Caco-2 (cell line): ENCODE measurements at regions not wholly inside any gene's neighbourhood (a gene's known extent, or its start where the extent isn't known, plus 50 kb on each side); places are given as distances from the start of the nearest gene placed in this dataset.

ENCODE experiments used
- BruUV-seq: library from RNA; stranded (reverse); fragments of 400-500 nt; replicated peaks from 2 replicates; lab custom pipeline; 2021; lab: Mats Ljungman, UMichigan
- CTCF ChIA-PET: fragments of 300-600 bp; sonication (Branson Sonifier 250); formaldehyde crosslinking; loops from one replicate; lab custom pipeline; 2022; ENCODE audit warnings: antibody characterized with exemption; lab: Charles Lee
- POLR2A ChIA-PET: fragments of 300-600 bp; sonication (Branson Sonifier 250); formaldehyde crosslinking; loops from one replicate; lab custom pipeline; 2022; ENCODE audit warnings: antibody characterized with exemption; lab: Charles Lee
- DNase-seq, 2 experiments: peaks; one replicate each; pipeline versions ENCODE4 v3.0.0 to v3.0.0-alpha.2; 2020 to 2022
- H3K27me3 ChIP-seq: replicated peaks from 2 replicates; pipeline ENCODE4 v1.6.0; 2011; ENCODE audit warnings: low read length; ENCODE audit not compliant: control insufficient read depth, insufficient read depth
- H3K36me3 ChIP-seq: 2 replicates; pipeline ENCODE4 v1.5.1; 2011; ENCODE audit warnings: low read length; ENCODE audit not compliant: control insufficient read depth, insufficient read depth
- H3K4me1 ChIP-seq: fragments of 250-450 bp; sonication (Bioruptor Pico); 2 replicates; pipeline ENCODE4 v1.5.1; 2020; ENCODE audit warnings: mild to moderate bottlenecking
- H3K4me3 ChIP-seq: 2 replicates; pipeline ENCODE4 v1.5.1; 2011; ENCODE audit warnings: low read depth, mild to moderate bottlenecking, control low read depth, low read length
- H3K9me3 ChIP-seq: fragments of 250-450 bp; sonication (Bioruptor Pico); 2 replicates; pipeline ENCODE4 v1.5.1; 2020; ENCODE audit warnings: mild to moderate bottlenecking, moderate library complexity
- H3K27ac Mint-ChIP-seq: one replicate; pipeline ENCODE4 v1.8.0; 2022; ENCODE audit warnings: mixed read lengths; ENCODE audit not compliant: unreplicated experiment
- H3K27me3 Mint-ChIP-seq: one replicate; pipeline ENCODE4 v1.8.0; 2022; ENCODE audit warnings: mixed read lengths; ENCODE audit not compliant: insufficient read depth, unreplicated experiment
- H3K36me3 Mint-ChIP-seq: one replicate; pipeline ENCODE4 v1.8.0; 2022; ENCODE audit warnings: mild to moderate bottlenecking, mixed read lengths; ENCODE audit not compliant: insufficient read depth, unreplicated experiment
- H3K4me1 Mint-ChIP-seq: one replicate; pipeline ENCODE4 v1.8.0; 2022; ENCODE audit warnings: low read depth, mixed read lengths; ENCODE audit not compliant: unreplicated experiment
- H3K4me3 Mint-ChIP-seq: one replicate; pipeline ENCODE4 v1.8.0; 2022; ENCODE audit warnings: mild to moderate bottlenecking, moderate library complexity, mixed read lengths; ENCODE audit not compliant: unreplicated experiment
- H3K9me3 Mint-ChIP-seq: one replicate; pipeline ENCODE4 v1.8.0; 2022; ENCODE audit warnings: mixed read lengths; ENCODE audit not compliant: unreplicated experiment
- CTCF ChIP-seq, 2 experiments: fragments of 200-600 bp in 1 of 2; IDR thresholded peaks; 1 replicate in 1 of 2; 2 replicates in 1 of 2; pipeline versions ENCODE4 v1.5.1 to v1.8.0; 2011 to 2022; ENCODE audit warnings: antibody characterized with exemption in 1 of 2, control low read depth in 1 of 2, inconsistent platforms in 1 of 2, low read depth in 1 of 2, low read length in 1 of 2, mild to moderate bottlenecking in 1 of 2, moderate library complexity in 1 of 2; ENCODE audit not compliant: insufficient read depth in 1 of 2, severe bottlenecking in 1 of 2, unreplicated experiment in 1 of 2
- intact Hi-C: fragments of 100-400 bp; cut with micrococcal nuclease; formaldehyde crosslinking; loops from one replicate; pipeline ENCODE4 v1.10.0; 2022; ENCODE audit not compliant: unreplicated experiment

GRCh38 chrX:13180807-13181206 lies 136.4 kb upstream of the FAM9C start:
- ChIA-PET CTCF (no interaction called here), POLR2A (no interaction called here)
- Histone ChIP-seq H3K9me3 (no peaks in the 10 kb centered on the region), H3K27me3 (no peaks in the 10 kb centered on the region), H3K4me1 (no peaks in the 10 kb centered on the region), H3K36me3 (no peaks in the 10 kb centered on the region), H3K4me3 (no peak overlapping the region)
- DNase-seq: no peak
- no peak for TF ChIP-seq CTCF (IDR thresholded peaks at IDR 0.05; ENCODE audit: insufficient read depth in 1 of 2, low read depth in 1 of 2, low read length in 1 of 2, severe bottlenecking in 1 of 2, unreplicated experiment in 1 of 2)
- Mint-ChIP-seq H3K36me3 (no peaks in the 10 kb centered on the region), H3K4me1 (peaks cover 11% of the 10 kb centered on the region), H3K27me3 (no peaks in the 10 kb centered on the region), H3K4me3 (no peak overlapping the region), H3K27ac (no peak overlapping the region), H3K9me3 (no peaks in the 10 kb centered on the region)
- no TSS peak for BruUV-seq
- intact Hi-C loops: no loop called here

- no peaks in the 10 kb centered on the region for H3K27me3 Mint-ChIP-seq
- Histone ChIP-seq H3K27me3 (no peaks in the 10 kb centered on the region), H3K4me3 (no peak overlapping the region), H3K9me3 (no peaks in the 10 kb centered on the region), H3K36me3 (no peaks in the 10 kb centered on the region), H3K4me1 (no peaks in the 10 kb centered on the region)
- no peak for DNase-seq
- intact Hi-C loops: no loop called here
- H3K27ac Mint-ChIP-seq: no peak overlapping the region
- no peak overlapping the region for H3K4me3 Mint-ChIP-seq
- no peak for TF ChIP-seq CTCF (IDR thresholded peaks at IDR 0.05; ENCODE audit: insufficient read depth in 1 of 2, low read depth in 1 of 2, low read length in 1 of 2, severe bottlenecking in 1 of 2, unreplicated experiment in 1 of 2)
- ChIA-PET POLR2A (no interaction called here), CTCF (no interaction called here)
- no peaks in the 10 kb centered on the region for H3K36me3 Mint-ChIP-seq
- H3K4me1 Mint-ChIP-seq: peaks cover 11% of the 10 kb centered on the region
- no TSS peak for BruUV-seq
- no peaks in the 10 kb centered on the region for H3K9me3 Mint-ChIP-seq
Observed at GRCh38 chrX:13179586-13179985, 135.2 kb upstream of the FAM9C start.

GRCh38 chrX:13179100-13179499 lies 134.7 kb upstream of the FAM9C start:
- CTCF ChIA-PET: no interaction called here
- no peaks in the 10 kb centered on the region for H3K9me3 ChIP-seq
- no peak overlapping the region for H3K27ac Mint-ChIP-seq
- BruUV-seq: no TSS peak
- POLR2A ChIA-PET: no interaction called here
- no peak overlapping the region for H3K4me3 ChIP-seq
- H3K36me3 ChIP-seq: no peaks in the 10 kb centered on the region
- no peaks in the 10 kb centered on the region for H3K9me3 Mint-ChIP-seq
- peaks cover 11% of the 10 kb centered on the region for H3K4me1 Mint-ChIP-seq
- no peak for TF ChIP-seq CTCF (IDR thresholded peaks at IDR 0.05; ENCODE audit: insufficient read depth in 1 of 2, low read depth in 1 of 2, low read length in 1 of 2, severe bottlenecking in 1 of 2, unreplicated experiment in 1 of 2)
- no peak for DNase-seq
- H3K27me3 ChIP-seq: no peaks in the 10 kb centered on the region
- H3K27me3 Mint-ChIP-seq: no peaks in the 10 kb centered on the region
- intact Hi-C loops: no loop called here
- no peaks in the 10 kb centered on the region for H3K4me1 ChIP-seq
- H3K36me3 Mint-ChIP-seq: no peaks in the 10 kb centered on the region
- H3K4me3 Mint-ChIP-seq: no peak overlapping the region
